ENCODE measurements at regions not wholly inside any gene's neighbourhood (a gene's known extent, or its start where the extent isn't known, plus 50 kb on each side); places are given as distances from the start of the nearest gene placed in this dataset.
A peak's percentile ranks its signal among the peaks of the same experiment; 100 is the strongest.

- no peak overlapping the region for H2AFZ ChIP-seq (ENCODE audit: insufficient read depth, low read depth, low read length, poor library complexity, severe bottlenecking)
- H3K4me2 ChIP-seq (replicated peaks; ENCODE audit: extremely low read depth, low read length, poor library complexity, severe bottlenecking) = no peak overlapping the region
Observed at GRCh38 chr1:234721476-234722269, 111.7 kb upstream of the IRF2BP2 start.

More at GRCh38 chr1:234721476-234722269, 111.7 kb upstream of the IRF2BP2 start:
- H3K4me3 Mint-ChIP-seq = no peak overlapping the region
- no peaks in the 10 kb centered on the region for H3K36me3 ChIP-seq (replicated peaks in 1 of 2; ENCODE audit: control insufficient read depth in 1 of 2, insufficient read depth in 2 of 2, low read length in 2 of 2)
- DNase-seq = no peak
- H3K9me3 Mint-ChIP-seq = no peaks in the 10 kb centered on the region
- 52% methylated on average over 4 of the region's 12 CpGs for WGBS (ENCODE audit: insufficient coverage)
- no peak for TF ChIP-seq CTCF (IDR thresholded peaks at IDR 0.05)
- H4K20me1 ChIP-seq (ENCODE audit: insufficient read depth, low read length) = no peaks in the 10 kb centered on the region
- peaks cover 9% of the 10 kb centered on the region for H3K79me2 ChIP-seq (ENCODE audit: insufficient read depth, low read length)
- H3K27me3 ChIP-seq (ENCODE audit: control insufficient read depth in 2 of 2, insufficient read depth in 2 of 2, low read length in 2 of 2) = no peaks in the 10 kb centered on the region
- peaks cover 77 to 79% of the 10 kb centered on the region in 2 donors for H3K4me1 ChIP-seq (ENCODE audit: control insufficient read depth in 1 of 2, insufficient read depth in 2 of 2, low read length in 2 of 2)
- peaks cover 1 to 3% of the 10 kb centered on the region in 2 donors for H3K36me3 Mint-ChIP-seq
- no peak overlapping the region for H3K4me3 ChIP-seq (replicated peaks in 1 of 3; ENCODE audit: low read depth in 2 of 3, low read length in 3 of 3)
- H3K4me1 Mint-ChIP-seq = peaks cover 85% of the 10 kb centered on the region
- H3K27me3 Mint-ChIP-seq (ENCODE audit: low read depth in 3 of 3) = peaks cover 0 to 6% (median 2%) of the 10 kb centered on the region in 3 donors
- intact Hi-C loops (cut with micrococcal nuclease) = loop anchor here (5.0 to 10.0 kb wide), 6 partner anchors 39 to 353 kb away; partner anchors contain the start of gene IRF2BP2 (in 1 of the 2)
- peak overlapping the region in 5 of 7 donors; percentile 40 to 97 (median 54) for H3K27ac Mint-ChIP-seq
- H3K9me3 ChIP-seq (replicated peaks in 1 of 2; ENCODE audit: control insufficient read depth in 1 of 2, insufficient read depth in 1 of 2, low read length in 2 of 2) = no peaks in the 10 kb centered on the region
- no peak overlapping the region for H3K9ac ChIP-seq (ENCODE audit: insufficient read depth, low read length, poor library complexity, severe bottlenecking)
- no peak overlapping the region for H3K27ac ChIP-seq (ENCODE audit: low read depth in 1 of 2, low read length in 2 of 2)

All from CD14-positive monocyte (primary cell).